Natural killer cell (primary cell): ENCODE measurements at regions not wholly inside any gene's neighbourhood (a gene's known extent, or its start where the extent isn't known, plus 50 kb on each side); places are given as distances from the start of the nearest gene placed in this dataset.

Source experiments
- ATAC-seq, 3 donors: fragments of 150-1000 bp in 2 of 3; fragments of 200-7000 bp in 1 of 3; cut with Tn5 transposase; 1 replicate in 1 of 3; 2 replicates in 2 of 3; pipeline ENCODE4 v1.10.0; 2021; ENCODE audit warnings: mild to moderate bottlenecking in 2 of 3, moderate library complexity in 2 of 3
- DNase-seq, 2 donors: peaks; one replicate each; pipeline versions ENCODE4 v3.0.0 to v3.0.0-alpha.2; 2013 to 2021; ENCODE audit warnings: mixed read lengths in 1 of 2
- H3K27ac ChIP-seq: one replicate; pipeline ENCODE4 v1.5.1; 2013; ENCODE audit warnings: mild to moderate bottlenecking, low read length
- H3K27me3 ChIP-seq: one replicate; pipeline ENCODE4 v1.6.1; 2013; ENCODE audit warnings: low read length; ENCODE audit not compliant: control insufficient read depth, insufficient read depth
- H3K36me3 ChIP-seq: one replicate; pipeline ENCODE4 v1.6.1; 2013; ENCODE audit warnings: low read length; ENCODE audit not compliant: control insufficient read depth, insufficient read depth
- H3K4me1 ChIP-seq: one replicate; pipeline ENCODE4 v1.6.1; 2013; ENCODE audit warnings: low read length; ENCODE audit not compliant: control insufficient read depth, insufficient read depth
- H3K4me3 ChIP-seq: one replicate; pipeline ENCODE4 v1.5.1; 2013; ENCODE audit warnings: low read length
- H3K9me3 ChIP-seq: one replicate; pipeline ENCODE4 v1.6.1; 2013; ENCODE audit warnings: low read length; ENCODE audit not compliant: control insufficient read depth, insufficient read depth
- H3K27ac Mint-ChIP-seq, 2 donors: one replicate each; pipeline ENCODE4 v1.8.0; 2022; ENCODE audit warnings: mild to moderate bottlenecking in 2 of 2, mixed read lengths in 2 of 2, moderate library complexity in 1 of 2
- H3K27me3 Mint-ChIP-seq, 2 donors: one replicate each; pipeline ENCODE4 v1.8.0; 2022; ENCODE audit warnings: low read depth in 2 of 2, mixed read lengths in 2 of 2
- H3K36me3 Mint-ChIP-seq: one replicate; pipeline ENCODE4 v1.8.0; 2022; ENCODE audit warnings: mixed read lengths
- H3K4me1 Mint-ChIP-seq, 2 donors: one replicate each; pipeline ENCODE4 v1.8.0; 2022; ENCODE audit warnings: mixed read lengths in 2 of 2
- H3K4me3 Mint-ChIP-seq: one replicate; pipeline ENCODE4 v1.8.0; 2022; ENCODE audit warnings: mild to moderate bottlenecking, moderate library complexity, mixed read lengths
- H3K9me3 Mint-ChIP-seq, 2 donors: one replicate each; pipeline ENCODE4 v1.8.0; 2022; ENCODE audit warnings: mixed read lengths in 2 of 2
- CTCF ChIP-seq: fragments of 200-600 bp; IDR thresholded peaks from one replicate; pipeline ENCODE4 v1.8.0; 2022; ENCODE audit warnings: antibody characterized with exemption
- WGBS: methylation state at CpG from one replicate; pipeline ENCODE4 v1.1.7; 2013; ENCODE audit warnings: missing lambda C conversion rate; ENCODE audit not compliant: insufficient coverage; 5-methylcytosine and 5-hydroxymethylcytosine counted together
- intact Hi-C: fragments of 100-400 bp; cut with micrococcal nuclease; formaldehyde crosslinking; loops from one replicate; pipeline ENCODE4 v1.14.2; 2022

DNA sequence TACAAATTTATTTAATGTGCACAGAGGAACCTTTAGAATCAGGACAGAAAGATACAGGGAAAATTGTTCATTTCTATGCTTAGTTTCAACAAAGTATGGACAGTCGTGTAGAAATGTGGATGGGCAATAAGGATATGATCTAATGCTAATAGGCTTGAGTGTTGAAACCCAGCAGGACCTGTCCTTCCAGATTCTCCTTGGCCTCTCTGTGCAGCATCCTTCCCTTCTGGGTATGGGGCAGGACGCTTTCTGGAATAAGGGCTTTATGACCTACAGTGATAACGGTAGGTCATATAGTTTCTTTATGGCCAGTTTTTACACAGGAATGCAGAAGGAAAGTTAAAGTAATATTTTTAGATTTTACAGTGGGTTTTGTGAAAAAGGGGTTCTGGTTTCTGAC, 698.1 kb downstream of the SI start:
- Mint-ChIP-seq H3K36me3 (no peaks in the 10 kb centered on the region), H3K27me3 (no peaks in the 10 kb centered on the region), H3K4me3 (no peak overlapping the region), H3K4me1 (no peaks in the 10 kb centered on the region), H3K9me3 (peaks cover 5 to 9% of the 10 kb centered on the region in 2 donors), H3K27ac (no peak overlapping the region)
- Histone ChIP-seq H3K4me3 (no peak overlapping the region), H3K27me3 (no peaks in the 10 kb centered on the region), H3K4me1 (no peaks in the 10 kb centered on the region), H3K36me3 (no peaks in the 10 kb centered on the region), H3K9me3 (no peaks in the 10 kb centered on the region), H3K27ac (no peak overlapping the region)
- no peak for ATAC-seq
- no peak for TF ChIP-seq CTCF
- intact Hi-C loops = no loop called here
- no peak for DNase-seq
- 75% methylated on average over 3 of the region's 3 CpGs for WGBS

- H3K9me3 Mint-ChIP-seq = peaks cover 7 to 9% of the 10 kb centered on the region in 2 donors
- no peak overlapping the region for H3K27ac ChIP-seq
- H3K27me3 ChIP-seq = no peaks in the 10 kb centered on the region
- DNase-seq = no peak
- H3K4me1 Mint-ChIP-seq = no peaks in the 10 kb centered on the region
- no peak overlapping the region for H3K4me3 Mint-ChIP-seq
- no peaks in the 10 kb centered on the region for H3K4me1 ChIP-seq
- H3K9me3 ChIP-seq = no peaks in the 10 kb centered on the region
- H3K4me3 ChIP-seq = no peak overlapping the region
- no peak overlapping the region for H3K27ac Mint-ChIP-seq
- ATAC-seq = no peak
- TF ChIP-seq CTCF = no peak
- H3K27me3 Mint-ChIP-seq = no peaks in the 10 kb centered on the region
- intact Hi-C loops = no loop called here
- no peaks in the 10 kb centered on the region for H3K36me3 Mint-ChIP-seq
- no peaks in the 10 kb centered on the region for H3K36me3 ChIP-seq
- 100% methylated on average over 1 of the region's 2 CpGs for WGBS
Measured at GRCh38 chr3:164377466-164377865, 700.8 kb downstream of the SI start.

DNA sequence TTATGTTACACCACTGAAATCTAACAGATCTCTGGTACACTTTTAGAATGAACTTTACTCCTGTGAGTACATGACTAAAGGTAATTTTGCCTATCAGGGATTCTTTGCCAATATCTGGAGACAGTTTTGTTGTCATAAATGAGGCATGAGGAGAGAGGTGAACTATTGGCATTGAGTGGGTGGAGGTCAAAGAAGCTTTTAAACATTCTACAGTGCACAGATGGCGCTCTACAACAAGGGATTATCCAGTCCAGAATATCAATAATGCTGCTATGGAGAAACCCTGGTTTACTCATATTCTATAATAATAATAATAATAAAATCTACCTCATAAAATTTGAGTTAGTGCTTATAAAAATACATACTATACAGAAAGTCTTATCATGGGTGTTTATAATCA, 702.3 kb downstream of the SI start:
- ATAC-seq = no peak

More for the DNA sequence above, 702.3 kb downstream of the SI start:
- Histone ChIP-seq H3K36me3 (no peaks in the 10 kb centered on the region), H3K9me3 (peaks cover 2% of the 10 kb centered on the region), H3K4me3 (no peak overlapping the region), H3K27ac (no peak overlapping the region), H3K4me1 (no peaks in the 10 kb centered on the region), H3K27me3 (no peaks in the 10 kb centered on the region)
- WGBS = no CpG with 5 or more reads among the region's 1 CpG
- peaks cover 6 to 9% of the 10 kb centered on the region in 2 donors for H3K9me3 Mint-ChIP-seq
- H3K4me3 Mint-ChIP-seq = no peak overlapping the region
- no peaks in the 10 kb centered on the region for H3K36me3 Mint-ChIP-seq
- no peak for DNase-seq
- H3K27ac Mint-ChIP-seq = no peak overlapping the region
- H3K27me3 Mint-ChIP-seq = no peaks in the 10 kb centered on the region
- no peaks in the 10 kb centered on the region for H3K4me1 Mint-ChIP-seq
- TF ChIP-seq CTCF = no peak
- intact Hi-C loops = no loop called here
